Choroid plexus epithelial cell (primary cell): ENCODE measurements at regions not wholly inside any gene's neighbourhood (a gene's known extent, or its start where the extent isn't known, plus 50 kb on each side); places are given as distances from the start of the nearest gene placed in this dataset.

Source experiments
- DNase-seq: peaks from one replicate; pipeline ENCODE4 v3.0.0-alpha.2; 2010; ENCODE audit warnings: low read depth
- H3K4me3 ChIP-seq: 2 replicates; pipeline ENCODE4 v1.5.1; 2011; ENCODE audit warnings: low read depth, mild to moderate bottlenecking, control low read depth, low read length, moderate library complexity
- TF ChIP-seq, protein P1 (sequence below): conservative IDR thresholded peaks from 2 replicates; pipeline ENCODE4 v1.5.1; 2011; ENCODE audit warnings: low read depth, mild to moderate bottlenecking, control low read depth, inconsistent platforms, low read length, moderate library complexity

GRCh38 chr4:187141101-187141500, 417.4 kb upstream of the FAT1 start:
- H3K4me3 ChIP-seq: no peak overlapping the region
- TF ChIP-seq, protein P1, sequence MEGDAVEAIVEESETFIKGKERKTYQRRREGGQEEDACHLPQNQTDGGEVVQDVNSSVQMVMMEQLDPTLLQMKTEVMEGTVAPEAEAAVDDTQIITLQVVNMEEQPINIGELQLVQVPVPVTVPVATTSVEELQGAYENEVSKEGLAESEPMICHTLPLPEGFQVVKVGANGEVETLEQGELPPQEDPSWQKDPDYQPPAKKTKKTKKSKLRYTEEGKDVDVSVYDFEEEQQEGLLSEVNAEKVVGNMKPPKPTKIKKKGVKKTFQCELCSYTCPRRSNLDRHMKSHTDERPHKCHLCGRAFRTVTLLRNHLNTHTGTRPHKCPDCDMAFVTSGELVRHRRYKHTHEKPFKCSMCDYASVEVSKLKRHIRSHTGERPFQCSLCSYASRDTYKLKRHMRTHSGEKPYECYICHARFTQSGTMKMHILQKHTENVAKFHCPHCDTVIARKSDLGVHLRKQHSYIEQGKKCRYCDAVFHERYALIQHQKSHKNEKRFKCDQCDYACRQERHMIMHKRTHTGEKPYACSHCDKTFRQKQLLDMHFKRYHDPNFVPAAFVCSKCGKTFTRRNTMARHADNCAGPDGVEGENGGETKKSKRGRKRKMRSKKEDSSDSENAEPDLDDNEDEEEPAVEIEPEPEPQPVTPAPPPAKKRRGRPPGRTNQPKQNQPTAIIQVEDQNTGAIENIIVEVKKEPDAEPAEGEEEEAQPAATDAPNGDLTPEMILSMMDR: no peak
- no peak for DNase-seq

DNA sequence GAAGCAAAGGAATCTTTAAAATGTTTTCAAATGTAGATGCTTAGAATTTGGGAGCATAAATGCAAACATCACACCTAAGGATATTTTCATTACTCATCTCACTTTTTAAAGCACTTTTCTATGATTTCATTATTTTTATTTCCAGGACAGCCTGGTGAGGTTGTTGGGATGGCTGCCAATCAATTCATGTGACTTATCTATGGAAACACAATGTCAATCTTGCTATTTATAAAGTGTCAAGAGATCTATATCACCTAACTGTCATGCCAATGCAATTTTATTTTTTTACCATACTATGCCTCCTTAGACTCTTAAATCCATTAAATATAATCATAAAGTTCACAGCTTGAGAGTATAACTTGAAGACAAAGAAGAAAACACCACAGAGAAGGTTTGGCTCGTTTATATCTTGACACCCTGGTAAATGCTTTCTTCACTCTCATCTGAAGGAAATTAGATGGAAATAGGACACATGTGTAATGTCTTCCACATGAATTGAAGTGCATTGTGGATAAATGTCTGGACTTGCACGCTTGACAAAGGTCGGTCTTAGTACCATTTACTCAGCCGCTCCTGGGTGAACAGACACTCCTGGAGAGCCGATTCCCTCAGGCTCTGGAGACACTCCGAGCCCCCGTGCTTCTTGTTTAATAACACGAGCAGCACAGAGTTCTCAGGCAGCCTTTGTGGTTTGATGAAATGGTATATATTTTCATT, 425.7 kb upstream of the FAT1 start:
- no peak for DNase-seq
- TF ChIP-seq, protein P1: no peak
- no peak overlapping the region for H3K4me3 ChIP-seq

DNA sequence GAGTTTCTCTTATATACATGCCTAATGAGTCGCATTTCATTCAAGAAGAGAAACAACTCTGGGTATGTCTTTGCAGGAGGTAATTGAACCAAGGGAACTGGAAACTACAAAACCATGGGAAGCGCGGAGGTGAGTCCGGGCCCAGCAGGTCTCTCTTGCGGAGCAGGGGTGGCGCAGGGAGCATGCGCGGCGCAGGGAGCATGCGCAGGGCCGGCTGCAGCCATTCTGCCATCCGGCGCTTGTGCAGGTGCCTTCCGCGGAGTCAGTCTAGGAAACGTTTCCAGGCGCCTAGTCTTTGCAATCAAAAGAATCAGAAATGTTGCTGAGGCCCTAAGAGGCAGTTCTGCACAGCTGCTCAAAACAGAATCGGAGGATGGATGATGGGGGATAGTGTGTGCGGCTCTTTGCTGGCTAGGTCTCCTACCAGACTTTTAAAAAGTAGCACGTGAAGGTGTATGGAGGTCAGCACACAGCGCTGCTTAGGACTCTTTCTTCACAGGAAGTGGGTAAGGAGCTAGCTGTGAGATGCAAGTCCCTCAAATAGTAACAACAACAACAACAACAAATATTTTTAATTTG, 433.8 kb upstream of the FAT1 start:
- DNase-seq: no peak
- TF ChIP-seq, protein P1: no peak

DNA sequence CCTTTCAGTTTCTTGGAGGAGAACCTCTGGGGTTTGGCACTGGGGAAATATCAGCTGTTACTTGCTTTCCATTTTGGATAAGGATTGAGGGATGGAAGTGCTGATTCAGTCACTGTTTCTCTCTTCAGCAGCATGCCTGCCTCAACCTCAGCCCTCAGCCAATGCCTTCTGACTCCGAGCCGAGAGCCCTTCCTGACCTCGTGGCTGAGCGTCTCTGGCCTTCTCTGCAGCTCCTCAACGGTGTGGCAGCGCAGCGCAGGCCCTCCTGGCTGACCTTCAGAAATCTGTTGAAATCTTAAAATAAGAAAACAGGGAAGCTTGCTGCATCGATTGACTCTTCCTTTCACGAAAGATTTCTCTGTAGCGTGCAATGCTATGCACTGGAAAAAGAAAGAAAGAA, 434.3 kb upstream of the FAT1 start:
- TF ChIP-seq, protein P1: no peak
- H3K4me3 ChIP-seq: no peak overlapping the region
- no peak for DNase-seq

More for the DNA sequence above, 433.8 kb upstream of the FAT1 start:
- H3K4me3 ChIP-seq: no peak overlapping the region

- no peak for DNase-seq
- TF ChIP-seq, protein P1: no peak
- no peak overlapping the region for H3K4me3 ChIP-seq
These were observed 436.8 kb upstream of the FAT1 start for GRCh38 chr4:187160486-187160885.

GRCh38 chr4:187166886-187167512, 443.3 kb upstream of the FAT1 start:
- DNase-seq: no peak
- TF ChIP-seq, protein P1: no peak

More at GRCh38 chr4:187166886-187167512, 443.3 kb upstream of the FAT1 start:
- no peak overlapping the region for H3K4me3 ChIP-seq
